Lower leg skin (tissue), 3 donors: ENCODE measurements at regions not wholly inside any gene's neighbourhood (a gene's known extent, or its start where the extent isn't known, plus 50 kb on each side); places are given as distances from the start of the nearest gene placed in this dataset.

Experiments
- CTCF ChIP-seq, 3 donors: fragments of 450-650 bp; IDR thresholded peaks; one replicate each; pipeline ENCODE4 v1.5.1; 2016; ENCODE audit warnings: antibody characterized with exemption in 3 of 3, mild to moderate bottlenecking in 3 of 3, moderate library complexity in 2 of 3
- POLR2A ChIP-seq, 2 donors: fragments of 450-650 bp; IDR thresholded peaks; one replicate each; pipeline ENCODE4 v1.6.1; 2016 to 2017; ENCODE audit warnings: antibody characterized with exemption in 2 of 2, mild to moderate bottlenecking in 1 of 2, moderate library complexity in 1 of 2

- no peak for TF ChIP-seq POLR2A (IDR thresholded peaks at IDR 0.05)
- TF ChIP-seq CTCF (IDR thresholded peaks at IDR 0.05): no peak
Observed at GRCh38 chr6:85130743-85131142, 319.1 kb upstream of the NT5E start.
